Epithelial cell of proximal tubule (primary cell): ENCODE measurements at regions not wholly inside any gene's neighbourhood (a gene's known extent, or its start where the extent isn't known, plus 50 kb on each side); places are given as distances from the start of the nearest gene placed in this dataset.

Source experiments
- DNase-seq: peaks from one replicate; pipeline ENCODE4 v3.0.0-alpha.2; 2011; ENCODE audit warnings: low read depth
- H3K4me3 ChIP-seq: 2 replicates; pipeline ENCODE4 v1.5.1; 2011; ENCODE audit warnings: low read depth, mild to moderate bottlenecking, low read length
- CTCF ChIP-seq: conservative IDR thresholded peaks from 2 replicates; pipeline ENCODE4 v1.5.1; 2012; ENCODE audit warnings: low read depth, mild to moderate bottlenecking, low read length

- no peak overlapping the region for H3K4me3 ChIP-seq
- no peak for TF ChIP-seq CTCF
- DNase-seq: no peak
These were observed 711.9 kb upstream of the EYS start for GRCh38 chr6:66418906-66419305.

- no peak for DNase-seq
- TF ChIP-seq CTCF: no peak
These were observed 696.9 kb upstream of the EYS start for GRCh38 chr6:66403966-66404365.

GRCh38 chr6:66402873-66403272, 695.8 kb upstream of the EYS start:
- no peak overlapping the region for H3K4me3 ChIP-seq
- no peak for TF ChIP-seq CTCF
- no peak for DNase-seq

More at GRCh38 chr6:66403966-66404365, 696.9 kb upstream of the EYS start:
- H3K4me3 ChIP-seq: no peak overlapping the region

GRCh38 chr6:66396549-66396948, 689.5 kb upstream of the EYS start:
- TF ChIP-seq CTCF: no peak
- H3K4me3 ChIP-seq: no peak overlapping the region
- no peak for DNase-seq

GRCh38 chr6:66396145-66396544, 689.1 kb upstream of the EYS start:
- no peak for DNase-seq
- no peak overlapping the region for H3K4me3 ChIP-seq
- no peak for TF ChIP-seq CTCF

- TF ChIP-seq CTCF: no peak
These were observed 683.4 kb upstream of the EYS start for GRCh38 chr6:66390393-66390792.

GRCh38 chr6:66376001-66376400, 669.0 kb upstream of the EYS start:
- TF ChIP-seq CTCF: no peak
- no peak overlapping the region for H3K4me3 ChIP-seq
- DNase-seq: no peak

More at GRCh38 chr6:66390393-66390792, 683.4 kb upstream of the EYS start:
- DNase-seq: no peak
- no peak overlapping the region for H3K4me3 ChIP-seq
